HG03175 (cell line): ENCODE measurements at regions not wholly inside any gene's neighbourhood (a gene's known extent, or its start where the extent isn't known, plus 50 kb on each side); places are given as distances from the start of the nearest gene placed in this dataset.
"Not testable (repeated sequence)": the region's sequence is repeated elsewhere in the genome, so short reads cannot be mapped to it uniquely, and the experiment has no call there.

Experiments
- ATAC-seq: cut with Tn5 transposase; IDR thresholded peaks from one replicate; pipeline ENCODE4 v1.9.1; 2021; ENCODE audit warnings: mild to moderate bottlenecking, moderate library complexity; ENCODE audit not compliant: unreplicated experiment

DNA sequence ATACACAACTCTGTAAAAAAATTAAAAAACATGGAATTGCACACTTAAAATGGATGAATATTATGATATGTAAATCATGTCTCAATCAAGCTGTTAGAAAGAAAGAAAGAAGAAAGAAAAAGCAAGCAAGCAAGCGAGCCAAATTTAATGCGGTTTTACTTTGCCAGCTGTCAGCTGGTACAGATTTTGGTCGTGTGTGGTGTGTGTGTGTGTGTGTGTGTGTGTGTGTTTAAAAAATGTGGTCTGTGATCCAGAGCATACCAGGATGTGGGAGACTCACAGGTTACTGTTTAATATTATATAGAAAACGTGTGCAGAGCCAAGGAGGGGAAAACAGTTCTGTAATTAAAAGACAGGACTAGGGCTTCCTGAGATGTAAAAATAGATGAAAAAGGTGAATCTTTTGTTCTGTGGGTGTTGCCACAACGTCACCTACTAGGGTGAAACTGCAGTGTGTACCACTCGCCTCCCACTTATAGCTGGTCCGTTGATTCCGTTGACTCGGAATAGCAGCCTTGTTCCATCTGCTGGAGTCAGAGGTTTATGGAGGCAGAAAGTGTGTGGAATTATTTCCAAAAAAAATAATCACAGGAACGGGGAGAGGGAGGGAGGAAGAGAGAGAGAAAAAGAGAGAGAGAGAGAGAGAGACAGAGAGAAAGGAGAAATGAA is 197.7 kb downstream of the BCAS1 start:
- peak; percentile 55 for ATAC-seq

DNA sequence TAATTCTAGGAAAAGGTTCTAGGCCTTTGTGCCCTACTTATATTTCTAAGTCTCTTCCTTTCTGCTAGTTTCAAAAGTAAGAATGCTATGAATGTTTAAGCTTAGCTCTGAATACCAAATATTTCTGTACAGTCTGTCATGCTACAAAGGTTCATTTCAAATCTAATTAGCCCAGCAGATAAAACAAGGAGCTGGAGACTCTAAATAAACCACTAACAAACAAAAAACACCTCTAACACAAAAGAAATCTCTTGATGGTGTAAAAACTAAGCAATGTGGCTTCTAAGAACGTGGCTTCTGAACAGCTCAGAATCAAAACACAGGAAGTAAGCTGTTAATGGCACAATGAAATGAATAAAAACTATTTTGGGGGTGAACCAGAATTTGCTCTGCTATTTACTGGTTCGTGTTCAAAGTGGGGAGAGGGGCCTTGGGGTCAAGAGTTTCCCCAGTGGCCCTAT is 198.3 kb downstream of the BCAS1 start:
- ATAC-seq = no peak

DNA sequence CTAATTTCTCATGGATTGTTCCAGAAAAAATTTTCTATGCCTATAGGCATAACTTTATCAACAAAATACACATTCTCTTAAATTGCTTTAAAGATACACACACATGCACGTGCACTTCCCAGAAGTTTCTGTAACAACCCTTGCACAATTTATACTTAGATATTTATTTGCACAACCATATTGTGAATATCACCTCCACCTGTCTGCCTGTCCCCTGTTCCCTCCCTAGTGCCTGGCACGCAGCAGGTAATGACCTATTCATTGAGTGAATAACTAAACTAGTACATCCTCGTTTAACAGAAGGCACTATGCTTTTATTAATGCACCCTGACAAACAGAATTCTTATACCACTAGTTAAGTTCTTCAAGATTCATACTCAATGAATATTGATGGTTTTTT is 198.9 kb downstream of the BCAS1 start:
- ATAC-seq = no peak

DNA sequence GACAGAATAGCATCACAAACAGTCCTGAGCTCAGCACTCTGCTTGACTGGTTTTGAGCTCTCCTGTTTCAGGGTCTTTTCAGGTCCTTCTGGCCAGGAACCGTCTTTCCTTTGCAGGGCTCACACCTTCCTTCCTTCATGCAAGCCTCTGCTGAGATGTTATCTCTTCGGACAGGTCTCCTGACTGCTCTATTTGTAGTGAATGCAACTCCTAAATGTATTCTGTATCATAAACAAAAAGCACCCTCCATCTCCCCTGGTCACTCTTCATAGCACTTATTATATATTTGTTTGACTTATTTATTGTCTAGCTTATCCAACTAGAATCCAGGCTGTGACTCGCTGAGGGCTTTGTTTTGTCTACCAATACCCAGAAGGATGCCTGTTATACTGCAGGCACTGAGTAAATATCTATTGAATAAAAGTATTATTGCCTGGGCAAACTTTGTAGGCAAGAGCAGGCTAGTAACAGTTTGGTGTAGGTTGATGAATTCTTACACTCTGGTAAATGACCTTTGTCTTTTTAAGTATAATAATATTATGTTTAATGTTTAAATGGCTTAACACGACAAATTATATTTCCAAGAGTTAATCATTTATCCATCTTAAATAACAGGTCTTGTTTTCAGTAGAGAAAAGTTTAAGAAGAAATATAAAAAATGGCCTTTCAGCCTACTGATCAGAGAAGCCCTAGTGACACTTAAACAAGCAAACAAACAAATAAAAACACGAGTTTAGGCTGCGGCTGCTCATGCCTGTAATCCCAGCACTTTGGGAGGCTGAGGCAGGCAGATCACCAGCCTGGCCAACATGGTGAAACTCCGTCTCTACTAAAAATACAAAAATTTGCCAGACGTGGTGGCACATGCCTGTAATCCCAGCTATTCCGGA is 199.7 kb downstream of the BCAS1 start:
- no peak for ATAC-seq

DNA sequence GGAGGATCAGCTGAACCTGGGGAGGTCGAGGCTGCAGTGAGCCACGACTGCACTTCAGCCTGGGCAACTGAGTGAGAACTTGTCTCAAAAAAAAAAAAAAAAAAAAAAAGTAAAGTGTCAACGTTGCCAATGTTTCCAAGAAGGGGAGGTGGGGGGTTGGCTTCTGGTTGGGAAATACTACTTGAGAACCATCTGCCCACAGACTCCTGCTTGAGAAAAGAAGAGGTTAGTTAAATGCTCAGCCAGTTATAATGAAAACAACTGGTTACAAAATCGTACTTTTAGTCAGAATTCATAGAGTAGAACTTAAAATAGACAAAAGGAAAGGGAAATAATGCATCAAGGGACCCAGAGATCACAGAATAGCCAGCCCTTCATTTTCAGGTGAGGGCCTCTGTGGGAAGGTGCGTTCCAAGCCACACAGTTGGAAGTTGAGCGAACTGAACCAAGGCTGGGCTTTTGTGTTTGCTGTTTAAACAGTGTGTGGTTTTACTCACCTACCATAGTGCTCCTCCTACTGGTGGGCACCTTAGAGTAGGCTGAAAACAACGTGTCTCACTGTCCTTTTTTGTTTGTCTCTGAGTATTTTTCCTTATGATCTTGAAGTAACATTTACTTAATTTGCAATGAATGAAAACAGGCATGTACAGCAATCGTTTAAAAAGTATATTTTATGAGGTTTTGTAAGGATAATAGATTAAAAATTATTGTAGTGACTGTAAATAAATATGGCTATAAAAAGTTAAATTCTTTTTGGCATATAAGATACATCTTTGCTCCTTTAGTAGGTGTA is 200.7 kb downstream of the BCAS1 start:
- peak; percentile 53 for ATAC-seq

DNA sequence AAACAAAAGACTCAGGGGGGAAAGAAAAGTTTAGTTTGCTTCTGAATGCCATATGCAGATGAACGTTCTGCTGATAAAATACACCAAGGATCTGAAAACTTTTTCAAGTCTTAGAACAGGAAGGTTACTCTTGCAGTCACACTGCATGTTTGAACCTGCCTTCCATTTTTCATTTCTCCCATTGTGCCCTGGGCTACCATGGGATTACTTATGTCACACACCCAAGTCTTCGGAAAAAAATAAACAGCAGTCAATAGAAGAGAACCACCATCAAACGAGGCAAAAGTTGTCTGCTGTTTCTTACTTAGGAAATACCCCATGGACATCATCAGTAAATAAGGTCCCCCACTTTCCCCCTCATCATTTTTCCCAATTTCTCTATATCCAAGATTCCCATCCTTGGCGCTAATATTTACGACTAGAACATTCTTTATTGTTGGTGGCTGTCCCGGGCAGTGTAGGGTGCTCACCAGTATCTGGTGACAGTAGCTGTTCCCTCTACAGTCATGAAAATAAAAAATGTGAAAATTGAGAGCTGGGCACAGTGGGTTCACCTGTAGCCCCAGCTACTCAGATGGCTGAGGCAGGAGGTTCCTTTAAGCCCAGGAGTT is 202.5 kb downstream of the BCAS1 start:
- ATAC-seq = no peak

DNA sequence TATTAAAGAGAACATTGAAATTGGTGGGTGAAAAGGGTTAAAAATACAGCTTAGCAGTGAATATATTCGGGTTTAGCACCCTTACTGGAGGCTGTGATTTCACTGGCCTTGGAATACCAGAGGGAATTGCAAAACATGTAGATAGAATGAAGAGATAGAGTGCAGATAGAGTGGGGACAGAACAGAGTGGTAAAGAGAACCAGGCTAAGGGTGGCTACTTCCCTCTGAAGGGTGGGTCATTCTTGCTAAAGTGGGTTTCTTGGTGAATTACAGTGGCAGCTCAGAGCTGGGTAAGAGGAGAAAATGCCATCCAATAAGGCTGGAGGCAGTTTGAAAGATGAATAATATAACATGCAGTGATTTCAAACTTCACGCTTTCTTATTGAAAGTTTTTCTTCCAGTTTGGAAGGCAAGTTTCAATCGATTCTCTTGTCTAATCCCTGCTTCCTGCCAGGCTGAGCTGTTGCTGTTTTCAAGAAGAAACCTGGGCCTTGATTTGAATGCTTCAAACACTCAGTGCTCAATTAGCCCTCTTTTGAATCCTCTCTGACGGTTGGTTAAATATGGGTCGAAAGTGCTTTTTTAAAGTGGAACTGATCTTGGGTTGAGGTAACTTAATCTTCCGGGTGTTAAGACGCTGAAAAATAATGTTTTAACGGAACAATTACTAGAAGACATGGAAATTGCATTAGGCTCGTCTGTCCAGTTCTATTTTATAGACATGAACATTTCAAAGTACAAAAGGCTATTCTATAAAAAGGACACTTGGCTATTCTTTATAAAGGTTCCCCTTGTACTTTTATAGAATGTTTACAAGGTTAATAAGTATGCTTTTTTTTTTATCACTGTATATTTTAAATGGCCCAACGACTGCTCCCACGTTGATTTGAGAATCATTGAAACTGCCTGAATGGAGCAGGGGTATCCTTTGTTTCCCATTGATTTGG is 203.3 kb downstream of the BCAS1 start:
- peak; percentile 49 for ATAC-seq

DNA sequence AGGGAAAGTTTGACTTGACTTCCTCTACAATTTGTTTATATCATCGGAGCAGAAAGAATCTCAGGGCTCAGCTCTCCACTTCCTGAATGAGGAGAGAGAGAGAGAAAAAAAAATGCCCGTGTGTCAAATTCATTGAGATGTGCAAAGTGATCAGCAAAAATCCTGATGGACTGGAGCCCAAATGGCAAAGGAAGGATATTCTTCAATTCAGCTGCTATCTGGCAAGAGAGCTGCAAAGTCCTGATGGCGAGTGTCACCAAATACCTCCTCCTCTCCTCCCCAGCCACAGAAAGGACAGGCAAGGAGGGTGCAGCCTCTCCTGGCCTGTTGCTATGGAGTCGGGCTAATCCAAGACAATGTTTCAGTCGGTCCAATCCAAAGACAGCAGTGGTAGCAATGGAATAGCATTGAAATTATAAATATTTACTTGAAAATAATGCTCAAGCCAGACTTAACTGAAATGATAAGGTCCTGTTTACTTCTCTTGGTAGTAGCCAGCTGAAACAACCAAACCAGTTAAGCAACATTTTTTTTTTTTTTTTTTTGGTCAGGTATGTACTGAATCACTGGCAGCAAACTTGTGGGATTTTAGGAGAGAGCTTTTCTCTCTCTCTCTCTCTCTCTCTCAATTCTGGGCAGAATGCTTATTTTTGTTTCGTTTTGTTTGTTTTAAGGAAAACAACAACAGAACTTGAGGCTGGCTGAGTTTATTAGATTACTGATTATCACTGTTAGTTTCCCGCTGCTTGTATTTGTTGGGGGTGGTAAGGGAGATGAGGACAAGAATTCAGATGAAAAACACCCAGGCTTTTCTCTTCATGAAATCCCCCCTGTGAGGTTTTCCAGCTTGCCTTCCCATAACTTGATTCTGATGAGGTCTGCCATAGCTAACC is 204.2 kb downstream of the BCAS1 start:
- no peak for ATAC-seq

DNA sequence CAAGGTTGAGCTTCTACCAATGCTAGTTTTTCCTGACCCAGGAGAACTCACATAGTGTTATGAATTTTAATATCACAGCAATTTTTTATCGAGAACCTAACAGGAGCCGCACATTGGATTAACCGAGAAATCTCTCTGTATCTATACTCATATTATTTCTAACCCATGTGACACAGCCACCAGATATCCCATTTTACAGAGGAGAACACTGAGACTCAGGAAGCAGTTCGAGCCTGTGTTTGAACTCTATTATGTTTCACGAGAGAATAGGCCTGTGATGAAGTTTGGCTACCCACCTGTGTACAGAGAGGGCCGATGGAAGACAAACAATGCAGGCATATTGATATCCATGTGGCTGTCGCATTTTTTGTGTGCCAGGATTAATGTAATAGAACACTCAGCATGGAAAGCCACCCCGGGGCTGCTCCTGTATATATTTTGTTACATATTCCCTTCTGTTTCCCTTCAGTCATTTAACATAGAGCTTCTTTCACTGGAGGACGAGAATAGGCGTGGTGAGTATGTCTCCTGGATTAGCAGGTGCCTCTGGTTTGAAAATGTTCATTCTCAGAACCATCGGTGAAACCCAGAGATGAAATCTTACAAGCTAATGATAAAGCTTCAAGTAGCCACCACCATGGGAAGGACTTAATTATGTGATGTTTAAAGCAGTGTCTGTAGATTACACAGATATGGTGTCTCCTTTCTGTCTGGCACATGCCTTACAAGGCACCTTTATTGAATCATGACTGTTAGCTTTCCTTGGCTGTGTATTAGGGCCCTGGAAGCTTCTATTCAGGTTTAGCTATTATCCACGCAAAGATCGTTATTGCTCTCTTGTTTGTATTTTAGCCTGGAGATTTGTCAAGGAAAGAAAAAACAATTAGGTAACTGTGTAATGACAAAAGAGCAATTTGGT is 205.4 kb downstream of the BCAS1 start:
- not testable (repeated sequence) for ATAC-seq

DNA sequence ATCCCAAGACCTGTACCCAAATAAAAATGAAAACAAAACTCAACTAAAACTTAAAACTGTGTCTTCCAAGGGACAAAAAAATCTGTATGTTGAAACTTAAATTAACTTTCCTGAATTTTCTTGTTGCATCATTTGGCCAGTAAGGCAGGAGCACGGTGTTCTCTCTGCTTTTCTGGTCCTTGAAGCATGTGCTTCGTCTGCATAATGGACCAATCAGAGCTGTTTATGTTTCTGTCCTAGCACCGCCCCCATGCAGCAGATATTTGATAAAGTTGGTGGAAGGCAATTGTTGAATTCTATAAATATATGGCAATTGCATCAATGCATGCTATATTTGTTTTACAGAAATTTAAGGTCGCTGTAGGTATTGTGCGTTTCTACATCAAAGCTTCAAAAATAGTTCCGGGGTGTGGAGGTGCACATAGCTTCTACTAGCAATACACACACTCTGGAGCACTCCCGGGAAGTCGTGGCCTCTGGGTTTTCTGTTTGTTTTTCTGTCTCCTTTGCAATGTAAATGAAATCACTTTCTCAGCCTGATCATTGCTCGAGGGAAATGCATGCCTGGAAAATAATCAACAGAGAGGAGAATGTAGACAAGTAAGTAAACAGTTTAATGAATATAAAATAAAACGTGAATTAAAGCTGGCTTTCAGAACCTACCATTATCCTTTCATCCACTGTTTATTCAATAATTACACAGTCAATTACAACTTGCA is 206.3 kb downstream of the BCAS1 start:
- ATAC-seq = not testable (repeated sequence)

DNA sequence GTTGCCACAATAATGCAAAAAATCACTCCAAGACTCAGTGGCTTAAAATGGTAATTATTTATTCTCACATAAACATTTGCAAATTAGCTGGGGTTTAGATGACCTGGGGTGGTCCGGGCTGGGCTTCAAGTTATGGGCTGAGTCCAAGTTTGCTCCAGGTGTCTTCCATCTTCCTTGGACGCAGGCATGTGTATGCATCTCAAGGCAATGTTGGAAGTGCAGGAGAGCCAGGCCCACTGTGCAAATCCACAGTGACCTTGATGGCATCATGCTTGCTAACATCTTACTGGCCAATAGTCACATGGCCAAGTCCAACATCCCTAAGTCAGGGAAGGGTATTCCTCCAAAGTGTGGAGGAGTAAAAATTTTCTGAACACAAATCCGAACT is 206.9 kb downstream of the BCAS1 start:
- not testable (repeated sequence) for ATAC-seq

DNA sequence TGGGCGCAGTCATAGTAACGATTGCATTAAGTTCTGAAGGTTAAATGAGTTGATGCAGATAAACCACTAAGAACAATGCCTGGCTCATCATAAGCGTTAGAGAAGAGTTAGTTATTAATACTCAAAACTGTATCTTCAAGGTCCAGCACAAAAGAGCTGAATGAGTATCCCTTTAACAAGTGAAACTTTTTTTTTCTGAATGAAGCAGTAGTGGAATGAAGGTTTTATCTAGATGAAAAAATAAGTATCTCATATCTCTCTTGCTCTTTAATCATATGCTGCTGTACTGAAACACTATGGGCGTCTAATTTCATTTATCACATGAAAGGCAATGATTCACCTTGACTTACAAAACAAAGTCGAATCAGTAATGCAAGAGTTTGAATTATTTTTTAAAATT is 207.4 kb downstream of the BCAS1 start:
- ATAC-seq = not testable (repeated sequence)

DNA sequence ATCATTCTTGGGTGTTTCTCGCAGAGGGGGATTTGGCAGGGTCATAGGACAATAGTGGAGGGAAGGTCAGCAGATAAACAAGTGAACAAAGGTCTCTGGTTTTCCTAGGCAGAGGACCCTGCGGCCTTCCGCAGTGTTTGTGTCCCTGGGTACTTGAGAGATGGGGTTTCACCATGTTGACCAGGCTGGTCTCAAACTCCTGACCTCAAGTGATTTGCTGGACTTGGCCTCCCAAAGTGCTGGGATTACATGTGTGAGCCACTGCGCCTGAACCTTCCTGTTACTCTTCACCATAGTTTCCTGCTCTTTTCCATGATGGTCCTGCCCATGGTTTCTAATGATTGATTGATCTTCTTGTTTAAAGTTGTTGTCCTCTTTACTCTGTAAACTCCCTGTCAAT is 207.9 kb downstream of the BCAS1 start:
- ATAC-seq = not testable (repeated sequence)

DNA sequence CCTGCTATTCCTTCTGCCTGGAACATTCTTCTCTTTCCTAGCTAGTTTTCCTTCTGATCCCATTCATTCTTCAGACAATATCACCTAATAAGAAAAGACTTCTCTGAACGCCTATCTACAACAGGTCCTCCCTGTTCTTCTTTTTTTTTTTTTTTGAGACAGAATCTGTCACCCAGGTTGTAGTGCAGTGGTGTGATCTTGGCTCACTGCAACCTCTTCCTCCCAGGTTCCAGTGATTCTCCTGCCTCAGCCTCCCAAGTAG is 208.3 kb downstream of the BCAS1 start:
- not testable (repeated sequence) for ATAC-seq

DNA sequence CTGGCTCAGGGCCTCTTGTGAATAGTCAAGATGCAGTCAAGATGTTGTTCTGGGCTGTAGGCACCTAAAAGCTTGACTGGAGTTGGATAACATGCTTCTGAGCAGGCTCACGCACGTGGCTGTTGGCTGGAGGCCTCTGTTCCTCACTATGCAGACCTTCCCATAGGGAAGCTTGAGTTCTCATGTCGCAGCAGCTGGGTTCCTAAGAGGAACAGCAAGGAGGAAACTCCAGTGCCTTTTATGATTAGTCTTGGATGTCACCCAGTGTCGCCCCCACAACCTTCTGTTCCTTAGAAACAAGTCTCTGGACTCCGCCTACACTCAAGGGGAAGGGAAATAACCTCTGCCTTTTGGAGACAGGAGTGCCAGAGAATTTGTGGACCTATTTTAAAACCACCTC is 210.7 kb downstream of the BCAS1 start:
- no peak for ATAC-seq

DNA sequence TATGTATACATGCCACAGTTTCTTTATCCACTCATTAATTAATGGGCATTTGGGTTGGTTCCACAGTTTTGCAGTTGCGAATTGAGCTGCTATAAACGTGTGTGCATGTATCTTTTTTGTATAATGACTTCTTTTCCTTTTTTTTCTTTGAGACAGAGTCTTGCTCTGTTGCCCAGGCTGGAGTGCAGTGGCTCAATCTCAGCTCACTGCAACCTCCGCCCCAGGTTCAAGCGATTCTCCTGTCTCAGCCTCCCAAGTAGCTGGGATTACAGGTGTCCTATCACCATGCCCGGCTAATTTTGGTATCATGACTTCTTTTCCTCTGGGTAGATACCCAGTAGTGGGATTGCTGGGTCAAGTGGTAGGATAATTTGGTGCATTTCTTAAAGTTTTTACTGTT is 211.4 kb downstream of the BCAS1 start:
- not testable (repeated sequence) for ATAC-seq

DNA sequence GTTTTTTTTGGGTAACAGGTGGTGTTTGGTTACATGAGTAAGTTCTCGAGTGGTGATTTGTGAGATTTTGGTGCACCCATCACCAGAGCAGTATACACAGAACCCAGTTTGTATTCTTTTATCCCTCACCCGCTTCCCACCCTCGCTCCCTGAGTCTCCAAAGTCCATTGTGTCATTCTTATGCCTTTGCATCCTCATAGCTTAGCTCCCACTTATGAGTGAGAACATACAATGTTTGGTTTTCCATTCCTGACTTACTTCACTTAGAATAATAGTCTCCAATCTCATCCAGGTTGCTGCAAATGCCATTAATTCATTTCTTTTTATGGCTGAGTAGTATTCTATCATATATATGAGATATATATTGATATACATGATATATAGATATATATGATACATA is 211.9 kb downstream of the BCAS1 start:
- not testable (repeated sequence) for ATAC-seq
